HG03175 (cell line): ENCODE measurements at regions not wholly inside any gene's neighbourhood (a gene's known extent, or its start where the extent isn't known, plus 50 kb on each side); places are given as distances from the start of the nearest gene placed in this dataset.

Source experiments
- ATAC-seq: cut with Tn5 transposase; IDR thresholded peaks from one replicate; pipeline ENCODE4 v1.9.1; 2021; ENCODE audit warnings: mild to moderate bottlenecking, moderate library complexity; ENCODE audit not compliant: unreplicated experiment

GRCh38 chr1:4085546-4085945 lies 185.5 kb upstream of the C1orf174 start:
- no peak for ATAC-seq

DNA sequence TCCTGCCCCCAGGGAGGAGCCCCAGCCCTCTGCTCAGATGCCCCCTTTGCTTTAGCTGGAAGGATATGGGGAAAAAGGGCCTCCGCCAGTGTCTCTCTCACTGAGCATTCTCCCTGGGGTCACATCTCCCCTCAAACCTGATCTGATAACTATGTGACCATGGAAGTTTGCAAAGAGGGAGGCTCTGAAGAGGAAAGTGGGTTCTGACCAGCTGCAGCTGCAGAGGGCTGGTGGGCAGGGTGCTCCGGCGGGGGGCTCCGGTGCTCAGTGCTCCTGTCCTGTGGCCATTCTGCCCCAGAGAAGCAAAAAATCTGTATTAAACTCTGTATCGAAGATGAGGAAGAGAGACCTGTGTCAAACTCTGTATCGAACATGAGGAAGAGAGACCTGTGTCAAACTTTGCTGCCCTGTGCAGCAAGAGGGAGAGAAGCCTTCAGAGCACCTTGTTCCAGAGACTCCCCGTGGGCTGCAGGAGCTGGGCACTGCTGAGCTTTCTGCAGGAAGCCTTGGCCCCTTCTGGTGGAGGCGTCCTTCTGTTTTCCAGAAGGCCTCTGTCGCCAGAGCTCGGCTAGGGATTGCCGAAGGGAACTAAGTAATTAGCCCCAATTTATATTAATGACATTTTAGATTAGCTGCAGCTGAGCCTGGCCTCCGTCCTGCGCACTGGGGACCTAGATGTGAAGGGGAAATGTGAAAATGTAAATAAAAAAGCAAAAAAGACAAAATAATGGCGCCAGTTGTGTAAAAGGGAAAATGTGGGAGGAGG lies 186.2 kb upstream of the C1orf174 start:
- no peak for ATAC-seq

GRCh38 chr1:4086921-4087320 lies 186.8 kb upstream of the C1orf174 start:
- ATAC-seq: no peak

GRCh38 chr1:4087530-4088420 lies 187.7 kb upstream of the C1orf174 start:
- ATAC-seq: no peak

DNA sequence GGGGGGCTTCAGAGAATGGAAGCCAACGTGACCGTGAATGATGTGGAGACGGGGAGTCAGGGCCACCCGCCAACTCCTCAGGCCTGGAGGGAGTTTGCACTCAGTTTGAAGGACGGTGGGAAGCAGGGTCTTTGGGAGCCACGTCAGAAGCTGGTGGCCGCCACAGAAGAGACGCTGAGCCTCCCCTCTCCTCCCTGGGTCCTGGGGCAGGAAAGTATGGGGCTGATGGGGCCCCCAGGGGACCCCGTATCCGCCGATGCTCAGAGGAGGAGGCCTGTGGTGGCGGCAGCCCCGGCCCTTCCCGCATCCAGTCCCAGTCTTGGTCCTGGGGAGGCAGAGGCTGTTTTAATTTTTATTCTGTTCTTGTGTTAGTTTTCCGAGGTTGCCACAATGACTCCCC lies 188.6 kb upstream of the C1orf174 start:
- ATAC-seq: no peak

DNA sequence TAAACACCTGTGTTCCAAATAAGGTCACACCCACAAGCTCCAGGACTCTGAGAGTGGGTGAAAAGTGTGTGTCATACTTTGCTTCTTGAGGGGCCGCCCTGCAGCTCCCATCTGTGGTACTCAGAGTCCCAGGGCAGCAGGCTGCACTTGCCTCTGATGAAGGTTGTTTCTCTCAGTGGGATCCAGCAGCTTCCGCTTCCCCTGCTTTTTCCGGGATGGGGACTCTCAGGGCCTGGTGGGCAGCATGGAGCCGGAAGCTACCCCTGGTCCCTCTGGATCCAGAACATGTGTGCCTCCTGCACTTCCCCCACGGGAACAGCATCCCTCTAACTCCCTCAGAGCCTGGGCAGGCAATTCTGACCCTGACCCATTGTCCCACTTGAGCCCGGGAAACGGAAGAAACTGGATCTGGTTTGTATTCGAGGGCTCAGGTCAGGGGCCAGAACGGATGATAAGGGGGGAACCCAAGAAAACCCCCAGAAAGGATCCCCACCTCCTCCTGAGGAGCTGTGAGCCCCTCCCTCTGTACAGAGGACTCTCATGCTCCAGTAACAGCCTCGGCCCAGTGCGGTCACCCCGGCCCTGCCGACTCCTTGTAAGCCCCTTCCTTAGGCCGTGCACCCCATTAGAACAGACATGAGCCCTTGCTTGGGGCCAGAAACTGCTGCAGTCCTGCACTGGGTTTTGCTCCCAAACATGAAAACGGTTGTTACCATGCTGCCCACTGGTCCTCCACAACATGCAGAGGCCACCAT lies 189.5 kb upstream of the C1orf174 start:
- ATAC-seq: no peak

DNA sequence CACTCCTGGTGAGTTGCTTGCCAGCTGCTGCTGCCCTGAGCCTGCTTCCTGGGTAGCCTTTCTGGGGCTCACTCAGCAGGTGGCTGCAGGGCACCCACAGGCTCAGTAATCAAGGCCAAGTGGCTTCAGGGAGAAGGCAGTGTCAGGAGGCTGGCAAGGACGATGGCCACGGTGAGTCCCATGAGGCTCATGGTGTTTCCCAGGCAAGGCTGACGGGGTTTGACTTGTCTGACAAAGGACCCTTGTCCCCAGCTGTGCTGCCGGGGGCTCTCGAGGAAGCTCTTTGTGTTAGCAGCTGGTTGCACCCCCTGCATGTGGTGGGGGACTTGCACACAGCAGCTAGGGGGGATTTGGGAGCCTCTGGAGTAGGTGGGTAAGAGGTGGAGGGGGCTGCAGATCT lies 190.5 kb upstream of the C1orf174 start:
- no peak for ATAC-seq

DNA sequence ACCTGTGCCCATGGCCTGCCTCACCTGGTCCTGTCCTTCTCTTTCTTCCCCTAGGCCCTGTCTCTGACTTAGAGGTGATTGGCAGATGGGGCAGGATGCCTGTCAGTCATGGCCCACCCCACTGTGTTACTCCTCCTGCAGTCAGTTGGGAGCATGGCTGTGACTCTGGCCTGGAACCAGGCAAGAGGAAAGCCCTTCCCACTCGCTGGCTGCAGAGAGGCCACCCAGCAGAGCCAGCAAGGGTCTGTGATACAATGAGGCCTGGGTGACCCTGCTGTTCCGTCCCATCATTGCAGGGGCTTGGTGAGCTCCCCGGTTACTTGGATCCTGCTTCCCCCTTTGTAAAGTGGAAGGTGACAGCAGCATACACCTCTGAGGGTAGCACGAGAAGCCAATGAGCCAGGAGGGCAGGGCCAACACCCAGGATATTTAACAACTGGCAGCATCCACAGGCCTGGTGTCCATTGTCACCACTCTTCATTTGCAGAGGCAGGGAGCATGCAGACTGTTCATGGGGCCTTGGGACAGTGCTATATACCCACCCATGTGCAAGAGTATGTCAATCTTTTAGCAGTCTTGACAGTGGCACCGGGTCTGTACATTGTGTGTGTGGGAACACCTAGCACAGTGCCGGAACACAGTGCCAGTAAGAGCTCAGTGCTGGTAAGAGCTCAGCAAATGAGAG lies 191.0 kb upstream of the C1orf174 start:
- ATAC-seq: no peak

DNA sequence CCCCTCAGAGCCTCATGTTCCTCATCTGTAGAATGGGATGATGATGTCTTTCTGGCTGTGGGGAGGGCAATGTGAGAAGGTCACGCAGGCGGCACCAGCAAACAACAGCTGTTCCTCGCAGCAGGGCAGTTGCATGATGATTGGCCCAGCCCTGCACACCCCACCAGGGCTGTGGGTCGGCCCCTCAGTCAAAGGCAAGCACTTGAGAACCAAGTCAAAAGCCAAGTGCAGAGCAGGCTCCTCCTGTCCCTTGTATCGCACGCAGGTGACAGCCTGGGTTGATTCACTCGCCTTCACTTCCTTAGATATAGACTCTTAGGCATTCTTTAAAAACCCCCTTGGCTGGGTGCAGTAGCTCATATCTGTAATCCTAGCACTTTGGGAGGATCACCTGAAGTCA lies 191.9 kb upstream of the C1orf174 start:
- ATAC-seq: no peak

DNA sequence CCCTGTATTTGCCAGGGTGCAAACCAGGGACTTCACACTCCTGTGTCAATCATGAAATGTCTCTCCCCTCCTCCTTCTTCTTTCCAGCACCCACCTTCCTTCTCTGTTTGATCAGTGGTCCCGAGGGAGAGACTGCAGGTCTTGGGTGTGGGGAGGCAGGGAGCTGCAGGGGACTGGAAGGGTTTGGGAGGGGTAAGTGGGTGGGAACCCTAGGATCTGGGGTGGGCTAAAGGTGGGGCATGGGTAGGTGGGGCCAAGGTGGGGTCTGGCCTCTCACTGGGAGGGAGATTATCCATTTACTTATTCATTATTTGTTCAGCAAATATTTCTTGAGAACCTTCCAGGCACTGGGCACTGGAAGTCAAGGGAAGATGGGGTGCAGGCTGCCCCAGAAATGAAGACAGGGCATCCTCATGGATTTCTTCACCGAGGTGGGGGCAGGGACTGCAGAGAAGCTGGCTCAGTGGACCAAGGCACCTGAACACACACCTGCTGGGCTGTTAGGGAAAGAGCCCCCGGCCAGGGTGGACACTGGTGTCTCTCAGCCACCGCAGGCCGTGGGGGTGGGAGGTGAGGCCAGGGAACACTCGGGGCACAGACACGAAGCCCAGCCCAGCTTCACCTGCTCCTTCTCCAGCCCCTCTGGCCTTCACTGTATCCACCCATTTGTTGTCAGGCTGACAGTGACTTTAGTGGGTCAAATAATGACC lies 193.9 kb upstream of the C1orf174 start:
- no peak for ATAC-seq

- ATAC-seq: no peak
These were observed 195.4 kb upstream of the C1orf174 start for GRCh38 chr1:4095433-4095971.

DNA sequence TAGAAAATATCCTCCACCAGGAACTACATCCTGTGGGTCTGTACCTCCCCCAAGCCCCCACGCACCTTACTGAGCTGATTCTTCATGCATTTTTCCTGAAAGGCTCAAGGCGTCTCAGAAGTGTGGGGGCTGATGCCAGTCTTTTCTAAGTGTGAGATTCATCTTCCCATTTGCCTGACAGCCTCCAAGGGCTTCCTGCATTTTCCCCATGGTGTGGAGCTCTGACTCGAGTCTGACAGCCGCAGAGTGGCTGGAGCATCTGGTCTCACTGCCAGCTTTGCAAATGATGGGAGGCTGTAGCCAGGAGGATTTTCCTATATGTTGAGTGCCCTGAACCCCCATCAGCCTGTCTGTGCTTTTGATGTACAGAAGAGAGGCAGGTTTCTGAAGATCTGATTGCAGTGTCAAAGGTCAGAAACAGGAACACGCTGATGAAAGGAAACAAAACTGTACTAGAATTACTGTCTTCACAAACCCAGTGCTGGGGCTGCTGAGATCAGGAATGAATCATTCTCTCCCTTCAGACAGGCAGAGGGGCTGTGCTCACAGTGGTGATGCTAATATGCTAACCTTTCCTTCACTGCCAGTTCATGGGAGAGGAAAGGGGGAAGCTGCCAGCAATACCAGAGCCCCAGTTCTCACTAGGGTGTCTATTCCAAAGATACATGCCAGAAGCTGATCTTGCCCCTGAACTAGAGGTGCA lies 201.5 kb upstream of the C1orf174 start:
- ATAC-seq: no peak

DNA sequence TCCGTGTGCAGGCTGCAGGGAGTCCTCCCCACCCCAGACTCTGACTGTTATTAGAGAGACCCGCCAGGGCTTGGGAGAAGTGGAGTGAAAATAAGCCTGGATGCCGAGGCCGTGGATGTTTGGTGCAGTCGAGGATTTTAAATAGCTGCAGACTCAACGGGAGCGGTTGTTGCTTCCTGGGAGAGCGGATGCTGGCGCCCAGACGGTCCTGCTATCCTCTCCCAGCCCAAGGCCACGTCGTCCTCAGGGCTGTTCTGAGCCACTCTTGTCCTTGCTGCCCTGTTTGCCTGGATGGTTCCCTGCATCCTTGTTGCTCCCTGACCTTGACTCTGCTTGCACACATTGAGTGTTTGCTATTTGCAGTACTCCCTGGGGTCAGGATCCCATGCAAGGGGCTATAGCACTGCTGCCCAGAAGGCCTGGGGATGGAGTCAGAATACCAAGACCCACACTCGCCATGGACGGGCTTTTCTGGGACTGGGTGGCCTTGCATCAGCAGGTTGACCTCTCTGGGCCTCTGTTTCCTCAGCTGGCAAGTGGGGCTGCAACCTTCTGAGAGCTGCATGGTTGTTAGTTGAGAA lies 205.3 kb upstream of the C1orf174 start:
- ATAC-seq: no peak

- no peak for ATAC-seq
These were observed 206.7 kb upstream of the C1orf174 start for GRCh38 chr1:4106731-4107130.

DNA sequence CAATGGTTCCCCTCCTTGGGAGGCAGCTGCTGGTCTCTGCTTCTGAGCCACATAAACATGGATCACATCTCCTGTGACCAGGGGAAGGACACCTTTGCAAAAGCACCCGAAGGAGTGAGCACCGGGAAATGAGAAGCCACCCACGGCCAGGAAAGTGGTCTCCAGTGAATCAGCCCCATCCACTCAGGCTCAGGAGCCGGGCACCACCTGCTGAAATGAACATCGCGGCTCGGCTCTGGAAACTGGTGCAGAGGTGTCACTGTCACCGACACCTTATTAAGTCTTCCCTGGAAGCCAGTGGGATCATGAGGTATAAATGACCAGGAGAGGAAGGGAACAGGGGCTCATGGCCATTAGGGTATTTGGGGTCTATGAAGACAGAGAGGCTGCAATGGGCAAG lies 207.2 kb upstream of the C1orf174 start:
- no peak for ATAC-seq

DNA sequence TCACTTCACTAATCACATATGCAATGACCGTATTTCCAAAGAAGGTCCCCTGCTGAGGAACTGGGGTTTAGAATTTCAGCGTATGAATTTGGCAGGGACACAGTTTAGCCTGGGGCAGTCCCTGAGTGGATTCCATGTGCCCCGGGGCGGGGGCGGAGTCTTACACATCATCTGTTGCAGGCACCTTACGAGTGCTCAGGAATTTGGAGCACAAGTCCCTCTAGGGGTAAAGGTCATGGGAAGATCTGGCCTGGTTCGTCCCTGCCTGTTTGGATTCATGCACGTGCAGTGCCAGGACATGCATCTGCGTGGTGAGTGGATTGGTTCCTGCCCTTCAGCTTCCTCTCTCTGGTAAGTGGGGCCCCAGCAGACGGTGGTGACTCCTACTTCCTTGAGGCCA lies 208.3 kb upstream of the C1orf174 start:
- ATAC-seq: no peak

DNA sequence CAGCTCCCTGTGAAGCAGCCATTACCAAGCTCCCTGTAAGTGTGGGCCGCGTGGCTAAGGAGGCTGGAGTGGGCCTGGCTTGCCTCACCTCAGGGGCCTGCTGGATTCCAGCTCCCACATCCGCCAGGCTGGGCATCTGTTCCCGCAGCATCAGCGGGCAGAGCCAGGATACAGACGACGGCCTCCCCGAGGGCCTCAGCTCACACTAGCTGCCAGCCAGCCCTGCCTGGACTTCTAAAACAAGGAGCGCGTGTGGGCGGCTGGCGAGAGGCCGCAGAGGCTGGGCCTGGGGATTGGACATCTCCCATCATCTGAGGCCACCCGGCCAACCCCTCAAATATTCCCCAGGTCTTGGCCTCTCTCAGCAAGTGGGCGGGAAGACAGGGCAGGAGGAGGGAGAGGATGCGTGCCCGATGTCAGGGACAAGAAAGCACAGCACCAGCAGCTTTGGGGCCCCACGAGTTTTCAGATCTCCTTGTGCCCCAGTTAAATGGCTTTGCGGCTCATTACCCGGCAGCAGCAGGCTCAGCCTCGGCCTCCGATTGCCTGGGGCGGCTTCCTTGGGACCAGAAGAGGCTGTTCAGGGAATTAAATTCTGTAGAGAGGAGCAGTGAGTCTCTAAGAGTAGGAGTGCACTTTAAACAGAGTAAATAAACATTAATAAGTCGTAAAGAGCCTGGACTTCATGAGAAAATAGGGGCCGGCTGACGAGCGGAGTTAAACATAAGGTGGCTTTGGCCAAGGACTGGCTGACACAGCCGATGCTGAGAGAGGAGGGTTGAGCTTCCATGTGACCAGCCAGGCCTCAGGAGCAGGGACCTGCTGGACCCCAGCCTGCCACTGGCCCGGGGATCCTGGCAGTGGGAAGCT lies 208.9 kb upstream of the C1orf174 start:
- no peak for ATAC-seq

DNA sequence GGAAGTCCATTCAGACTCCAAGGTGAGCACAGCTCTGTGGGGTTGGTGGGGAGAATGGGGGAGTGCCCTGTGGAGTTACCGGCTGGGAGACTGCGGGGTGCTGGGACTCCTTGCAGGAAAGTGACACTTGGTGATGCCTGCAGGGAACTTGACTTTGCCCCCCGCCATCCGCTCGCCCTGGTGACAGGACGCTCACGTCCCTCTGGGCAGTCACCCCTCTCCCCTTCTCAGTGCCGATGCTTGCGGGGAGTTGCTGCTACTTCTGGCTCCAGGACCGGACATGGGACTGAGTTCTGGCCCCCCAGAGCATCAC lies 209.5 kb upstream of the C1orf174 start:
- no peak for ATAC-seq
